HepG2 (cell line): ENCODE measurements at regions not wholly inside any gene's neighbourhood (a gene's known extent, or its start where the extent isn't known, plus 50 kb on each side); places are given as distances from the start of the nearest gene placed in this dataset.

Experiments
- ATAC-seq: fragments of 200-7000 bp; cut with Tn5 transposase; 3 replicates; pipeline ENCODE4 v1.9.1; 2020; ENCODE audit warnings: mild to moderate bottlenecking, moderate library complexity
- BruUV-seq: library from RNA; stranded (reverse); fragments of 400-500 nt; replicated peaks from 2 replicates; lab custom pipeline; 2021; lab: Mats Ljungman, UMichigan
- CTCF ChIA-PET: fragments of 300-600 bp; formaldehyde crosslinking; extraction: SDS; loops from one replicate; lab custom pipeline; 2021; ENCODE audit warnings: low total read pairs, inconsistent platforms, low intra/inter-chr PET ratio; lab: Yijun Ruan, JAX
- POLR2A ChIA-PET: fragments of 350-600 bp; sonication (Branson Sonifier 250); formaldehyde crosslinking; loops from one replicate; lab custom pipeline; 2020; ENCODE audit warnings: antibody characterized with exemption, inconsistent platforms; lab: Yijun Ruan, JAX
- DNase-seq: peaks from one replicate; pipeline ENCODE4 v3.0.0-alpha.2; 2015; ENCODE audit warnings: low spot score
- FAIRE-seq: peaks from 3 replicates; lab custom pipeline; 2011; peaks lifted over from hg19 to GRCh38; lab: Jason Lieb, UNC
- H2AFZ ChIP-seq: one replicate; pipeline ENCODE4 v1.6.1; 2011; ENCODE audit warnings: low read length, inconsistent platforms
- H3K27ac ChIP-seq: fragments of 300-600 bp; 3 replicates; pipeline ENCODE4 v1.8.0; 2011; ENCODE audit warnings: mixed run types, mild to moderate bottlenecking, mixed read lengths, low read length, inconsistent platforms; ENCODE audit not compliant: insufficient read depth; ENCODE audit errors: extremely low read length
- H3K27me3 ChIP-seq, 2 experiments: fragments of 200-600 bp in 1 of 2; 2 replicates in 1 of 2; 3 replicates in 1 of 2; pipeline versions ENCODE4 v1.6.0 to v1.8.0; 2011; ENCODE audit warnings: low read length in 2 of 2, mild to moderate bottlenecking in 2 of 2, moderate library complexity in 2 of 2, inconsistent platforms in 1 of 2; ENCODE audit not compliant: insufficient read depth in 2 of 2, control insufficient read depth in 1 of 2
- H3K36me3 ChIP-seq, 2 experiments: fragments of 200-600 bp in 1 of 2; replicated peaks in 1 of 2; 2 replicates in 1 of 2; 3 replicates in 1 of 2; pipeline versions ENCODE4 v1.5.1 to v1.8.0; 2011; ENCODE audit warnings: low read length in 2 of 2, inconsistent platforms in 1 of 2; ENCODE audit not compliant: insufficient read depth in 2 of 2, control insufficient read depth in 1 of 2
- H3K4me1 ChIP-seq: 2 replicates; pipeline ENCODE4 v1.5.1; 2012; ENCODE audit warnings: low read length, inconsistent platforms; ENCODE audit not compliant: insufficient read depth
- H3K4me2 ChIP-seq: 2 replicates; pipeline ENCODE4 v1.6.0; 2011; ENCODE audit warnings: low read depth, low read length, inconsistent platforms
- H3K4me3 ChIP-seq, 3 experiments: fragments of 200-600 bp in 1 of 3; sonication (generic), shearing (Covaris generic) in 1 of 3; replicated peaks in 1 of 3; 2 replicates each; pipeline ENCODE4 v1.5.1; 2011 to 2016; ENCODE audit warnings: low read length in 3 of 3, inconsistent platforms in 2 of 3, low read depth in 2 of 3, mild to moderate bottlenecking in 2 of 3, control low read depth in 1 of 3, mixed read lengths in 1 of 3; ENCODE audit not compliant: insufficient read depth in 1 of 3
- H3K79me2 ChIP-seq: one replicate; pipeline ENCODE4 v1.6.1; 2011; ENCODE audit warnings: low read length, inconsistent platforms; ENCODE audit not compliant: insufficient read depth
- H3K9ac ChIP-seq: 2 replicates; pipeline ENCODE4 v1.6.0; 2011; ENCODE audit warnings: mild to moderate bottlenecking, low read depth, low read length, inconsistent platforms; ENCODE audit not compliant: insufficient read depth
- H3K9me3 ChIP-seq: 2 replicates; pipeline ENCODE4 v1.5.1; 2012; ENCODE audit warnings: mild to moderate bottlenecking, low read length
- H4K20me1 ChIP-seq: 2 replicates; pipeline ENCODE4 v1.6.0; 2011; ENCODE audit warnings: inconsistent platforms, mild to moderate bottlenecking, low read length, moderate library complexity; ENCODE audit not compliant: insufficient read depth
- CBX2 ChIP-seq, 2 experiments: fragments of 200-600 bp in 1 of 2; sonication (generic); formaldehyde crosslinking in 1 of 2; IDR thresholded peaks; 2 replicates each; pipeline versions ENCODE4 v1.7.0 to v1.8.1; 2018 to 2022; ENCODE audit warnings: low read depth in 2 of 2, low read length in 1 of 2, mild to moderate bottlenecking in 1 of 2, missing genetic modification reagents in 1 of 2
- KDM2A ChIP-seq: sonication (generic); formaldehyde crosslinking; IDR thresholded peaks from 2 replicates; pipeline ENCODE4 v1.4.0; 2020; ENCODE audit warnings: low read depth, missing genetic modification reagents, borderline replicate concordance
- KDM5B ChIP-seq: sonication (generic); formaldehyde crosslinking; IDR thresholded peaks from 2 replicates; pipeline ENCODE4 v1.4.0; 2020; ENCODE audit warnings: missing genetic modification reagents, mild to moderate bottlenecking, borderline replicate concordance
- WGBS: methylation state at CpG from one replicate; pipeline ENCODE4 v1.1.6; 2017; ENCODE audit warnings: low lambda C conversion rate; 5-methylcytosine and 5-hydroxymethylcytosine counted together
- in situ Hi-C: cut with HindIII; loops from 2 replicates; pipeline ENCODE4 v1.10.0; 2017; ENCODE audit warnings: low pct_unique_long_range_greater_than_20kb; ENCODE audit not compliant: extremely low pct_ligation_motif_present
- intact Hi-C: fragments of 100-400 bp; cut with micrococcal nuclease; formaldehyde crosslinking; loops from one replicate; pipeline ENCODE4 v1.10.0; 2022; ENCODE audit not compliant: unreplicated experiment
- TF ChIP-seq, protein P1 (sequence below): fragments of 450-650 bp; IDR thresholded peaks from 2 replicates; pipeline ENCODE4 v1.6.1; 2016
- TF ChIP-seq, protein P2 (sequence below): sonication (generic); formaldehyde crosslinking; IDR thresholded peaks from 2 replicates; pipeline ENCODE4 v1.5.0; 2020; ENCODE audit warnings: missing genetic modification reagents
- TF ChIP-seq, protein P3 (sequence below): sonication (generic); formaldehyde crosslinking; IDR thresholded peaks from 2 replicates; pipeline ENCODE4 v1.5.0; 2020; ENCODE audit warnings: mild to moderate bottlenecking, missing genetic modification reagents
- TF ChIP-seq, protein P4 (sequence below): IDR thresholded peaks from 2 replicates; pipeline ENCODE4 v1.6.1; 2016
- TF ChIP-seq, protein P5 (sequence below): sonication (generic); formaldehyde crosslinking; IDR thresholded peaks from 2 replicates; pipeline ENCODE4 v1.8.1; 2023; ENCODE audit warnings: missing genetic modification reagents, inconsistent platforms, borderline replicate concordance

DNA sequence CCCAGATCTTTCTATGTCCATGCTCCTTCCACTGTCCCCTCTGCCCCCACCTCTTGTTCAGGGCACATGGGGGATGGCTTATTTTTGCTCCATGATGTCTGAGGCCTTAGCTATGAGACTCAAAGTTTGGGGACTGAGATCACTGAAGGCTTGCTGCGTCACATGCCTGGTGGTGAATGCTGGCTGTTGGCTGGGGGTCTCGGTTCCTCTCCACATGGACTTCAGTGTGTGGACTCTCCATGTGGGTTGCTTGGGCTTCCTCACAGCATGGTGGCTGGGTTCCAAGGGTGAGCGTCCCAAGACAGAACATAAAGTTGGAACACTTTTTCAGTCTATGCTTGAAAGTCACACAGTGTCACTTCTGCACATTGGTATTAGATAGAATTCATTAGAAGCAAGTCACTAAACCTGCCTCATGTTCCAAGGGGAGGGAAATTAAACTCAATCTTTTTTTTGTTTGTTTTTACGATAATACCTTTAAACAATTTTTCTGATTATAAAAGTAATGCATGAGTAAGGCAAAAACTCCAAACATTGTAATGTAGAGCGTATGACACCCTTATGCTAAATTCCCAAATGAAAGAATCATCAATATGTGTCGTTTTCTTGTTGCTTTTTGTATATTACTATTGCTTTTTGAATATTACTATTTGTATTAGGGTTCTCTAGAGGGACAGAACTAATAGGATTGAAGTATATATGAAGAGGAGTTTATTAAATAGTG, 111.7 kb downstream of the MYCN start:
- CTCF ChIA-PET = no interaction called here
- intact Hi-C loops (loop anchor here (2.0 kb wide), 1 partner anchor 17 kb away; no protein-coding TSS in a partner anchor), in situ Hi-C loops (no loop called here)
- Histone ChIP-seq H3K27ac (no peak overlapping the region), H2AFZ (no peak overlapping the region), H4K20me1 (no peaks in the 10 kb centered on the region), H3K79me2 (no peaks in the 10 kb centered on the region), H3K9me3 (no peaks in the 10 kb centered on the region), H3K9ac (no peak overlapping the region), H3K4me2 (no peak overlapping the region), H3K4me3 (no peak overlapping the region), H3K4me1 (peaks cover 31% of the 10 kb centered on the region), H3K27me3 (peaks cover 2 to 21% of the 10 kb centered on the region in 2 experiments; a peak in 3 of 5 replicates), H3K36me3 (no peaks in the 10 kb centered on the region)
- POLR2A ChIA-PET = interaction anchor here (1.6 kb wide), 1 partner anchor 17 kb away, joined by 20 read pairs; no protein-coding TSS in a partner anchor
- no TSS peak for BruUV-seq
- TF ChIP-seq, protein P1, sequence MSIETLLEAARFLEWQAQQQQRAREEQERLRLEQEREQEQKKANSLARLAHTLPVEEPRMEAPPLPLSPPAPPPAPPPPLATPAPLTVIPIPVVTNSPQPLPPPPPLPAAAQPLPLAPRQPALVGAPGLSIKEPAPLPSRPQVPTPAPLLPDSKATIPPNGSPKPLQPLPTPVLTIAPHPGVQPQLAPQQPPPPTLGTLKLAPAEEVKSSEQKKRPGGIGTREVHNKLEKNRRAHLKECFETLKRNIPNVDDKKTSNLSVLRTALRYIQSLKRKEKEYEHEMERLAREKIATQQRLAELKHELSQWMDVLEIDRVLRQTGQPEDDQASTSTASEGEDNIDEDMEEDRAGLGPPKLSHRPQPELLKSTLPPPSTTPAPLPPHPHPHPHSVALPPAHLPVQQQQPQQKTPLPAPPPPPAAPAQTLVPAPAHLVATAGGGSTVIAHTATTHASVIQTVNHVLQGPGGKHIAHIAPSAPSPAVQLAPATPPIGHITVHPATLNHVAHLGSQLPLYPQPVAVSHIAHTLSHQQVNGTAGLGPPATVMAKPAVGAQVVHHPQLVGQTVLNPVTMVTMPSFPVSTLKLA = no peak
- TF ChIP-seq, protein P2, sequence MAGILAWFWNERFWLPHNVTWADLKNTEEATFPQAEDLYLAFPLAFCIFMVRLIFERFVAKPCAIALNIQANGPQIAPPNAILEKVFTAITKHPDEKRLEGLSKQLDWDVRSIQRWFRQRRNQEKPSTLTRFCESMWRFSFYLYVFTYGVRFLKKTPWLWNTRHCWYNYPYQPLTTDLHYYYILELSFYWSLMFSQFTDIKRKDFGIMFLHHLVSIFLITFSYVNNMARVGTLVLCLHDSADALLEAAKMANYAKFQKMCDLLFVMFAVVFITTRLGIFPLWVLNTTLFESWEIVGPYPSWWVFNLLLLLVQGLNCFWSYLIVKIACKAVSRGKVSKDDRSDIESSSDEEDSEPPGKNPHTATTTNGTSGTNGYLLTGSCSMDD (CRISPR knock-in tag) = no peak
- TF ChIP-seq KDM2A (CRISPR knock-in tag) = no peak
- TF ChIP-seq, protein P3, sequence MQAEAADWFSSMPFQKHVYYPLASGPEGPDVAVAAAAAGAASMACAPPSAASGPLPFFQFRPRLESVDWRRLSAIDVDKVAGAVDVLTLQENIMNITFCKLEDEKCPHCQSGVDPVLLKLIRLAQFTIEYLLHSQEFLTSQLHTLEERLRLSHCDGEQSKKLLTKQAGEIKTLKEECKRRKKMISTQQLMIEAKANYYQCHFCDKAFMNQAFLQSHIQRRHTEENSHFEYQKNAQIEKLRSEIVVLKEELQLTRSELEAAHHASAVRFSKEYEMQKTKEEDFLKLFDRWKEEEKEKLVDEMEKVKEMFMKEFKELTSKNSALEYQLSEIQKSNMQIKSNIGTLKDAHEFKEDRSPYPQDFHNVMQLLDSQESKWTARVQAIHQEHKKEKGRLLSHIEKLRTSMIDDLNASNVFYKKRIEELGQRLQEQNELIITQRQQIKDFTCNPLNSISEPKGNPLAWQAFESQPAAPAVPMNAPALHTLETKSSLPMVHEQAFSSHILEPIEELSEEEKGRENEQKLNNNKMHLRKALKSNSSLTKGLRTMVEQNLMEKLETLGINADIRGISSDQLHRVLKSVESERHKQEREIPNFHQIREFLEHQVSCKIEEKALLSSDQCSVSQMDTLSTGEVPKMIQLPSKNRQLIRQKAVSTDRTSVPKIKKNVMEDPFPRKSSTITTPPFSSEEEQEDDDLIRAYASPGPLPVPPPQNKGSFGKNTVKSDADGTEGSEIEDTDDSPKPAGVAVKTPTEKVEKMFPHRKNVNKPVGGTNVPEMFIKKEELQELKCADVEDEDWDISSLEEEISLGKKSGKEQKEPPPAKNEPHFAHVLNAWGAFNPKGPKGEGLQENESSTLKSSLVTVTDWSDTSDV = no peak
- TF ChIP-seq, protein P4, sequence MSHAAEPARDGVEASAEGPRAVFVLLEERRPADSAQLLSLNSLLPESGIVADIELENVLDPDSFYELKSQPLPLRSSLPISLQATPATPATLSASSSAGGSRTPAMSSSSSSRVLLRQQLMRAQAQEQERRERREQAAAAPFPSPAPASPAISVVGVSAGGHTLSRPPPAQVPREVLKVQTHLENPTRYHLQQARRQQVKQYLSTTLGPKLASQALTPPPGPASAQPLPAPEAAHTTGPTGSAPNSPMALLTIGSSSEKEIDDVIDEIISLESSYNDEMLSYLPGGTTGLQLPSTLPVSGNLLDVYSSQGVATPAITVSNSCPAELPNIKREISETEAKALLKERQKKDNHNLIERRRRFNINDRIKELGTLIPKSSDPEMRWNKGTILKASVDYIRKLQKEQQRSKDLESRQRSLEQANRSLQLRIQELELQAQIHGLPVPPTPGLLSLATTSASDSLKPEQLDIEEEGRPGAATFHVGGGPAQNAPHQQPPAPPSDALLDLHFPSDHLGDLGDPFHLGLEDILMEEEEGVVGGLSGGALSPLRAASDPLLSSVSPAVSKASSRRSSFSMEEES (CRISPR knock-in tag) = no peak
- TF ChIP-seq, protein P5, sequence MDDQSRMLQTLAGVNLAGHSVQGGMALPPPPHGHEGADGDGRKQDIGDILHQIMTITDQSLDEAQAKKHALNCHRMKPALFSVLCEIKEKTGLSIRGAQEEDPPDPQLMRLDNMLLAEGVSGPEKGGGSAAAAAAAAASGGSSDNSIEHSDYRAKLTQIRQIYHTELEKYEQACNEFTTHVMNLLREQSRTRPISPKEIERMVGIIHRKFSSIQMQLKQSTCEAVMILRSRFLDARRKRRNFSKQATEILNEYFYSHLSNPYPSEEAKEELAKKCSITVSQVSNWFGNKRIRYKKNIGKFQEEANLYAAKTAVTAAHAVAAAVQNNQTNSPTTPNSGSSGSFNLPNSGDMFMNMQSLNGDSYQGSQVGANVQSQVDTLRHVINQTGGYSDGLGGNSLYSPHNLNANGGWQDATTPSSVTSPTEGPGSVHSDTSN (CRISPR knock-in tag) = no peak
- no peak for TF ChIP-seq KDM5B (CRISPR knock-in tag)
- no peak for TF ChIP-seq CBX2 (IDR thresholded peaks at IDR 0.05; ENCODE audit: low read depth, low read length)
- TF ChIP-seq CBX2 (CRISPR knock-in tag; IDR thresholded peaks at IDR 0.05; ENCODE audit: low read depth) = no peak
- 43% methylated on average over 3 of the region's 6 CpGs for WGBS
- DNase-seq (no peak), ATAC-seq (no peak), FAIRE-seq (no peak)
